ENCODE measurements at regions not wholly inside any gene's neighbourhood (a gene's known extent, or its start where the extent isn't known, plus 50 kb on each side); places are given as distances from the start of the nearest gene placed in this dataset.

DNA sequence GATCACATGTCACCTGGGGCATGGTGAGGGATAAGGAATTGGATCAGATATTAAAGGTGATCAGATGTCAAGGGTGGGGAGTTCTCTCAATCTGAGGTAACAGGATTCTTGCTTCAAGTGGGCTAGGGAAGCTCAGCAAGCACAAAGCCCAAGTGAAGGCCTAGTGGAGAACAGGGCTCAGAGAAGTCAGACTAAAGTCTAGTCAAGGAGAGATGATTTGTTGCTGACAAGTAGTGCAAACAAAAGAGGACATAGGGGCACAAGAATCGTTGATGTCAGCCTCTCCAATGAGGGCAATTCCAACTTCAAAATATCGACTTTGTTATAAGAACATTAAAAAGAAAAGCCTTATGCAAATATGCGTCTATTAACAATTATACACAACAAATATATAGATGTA lies 852.8 kb upstream of the CELF2 start:
- Histone ChIP-seq H3K27ac (ENCODE audit: low read depth, low read length) (no peak overlapping the region), H3K36me3 (ENCODE audit: control insufficient read depth in 1 of 2, insufficient read depth in 2 of 2, low read length in 2 of 2) (no peaks in the 10 kb centered on the region), H3K4me1 (ENCODE audit: control insufficient read depth in 1 of 2, insufficient read depth in 2 of 2, low read length in 2 of 2) (no peaks in the 10 kb centered on the region), H3K4me2 (ENCODE audit: low read length) (no peak overlapping the region), H3K79me2 (ENCODE audit: insufficient read depth, low read length) (no peaks in the 10 kb centered on the region), H3K9ac (ENCODE audit: low read length) (no peak overlapping the region), H3K9me2 (ENCODE audit: insufficient read depth) (no peaks in the 10 kb centered on the region), H3K4me3 (replicated peaks in 1 of 2; ENCODE audit: low read depth in 1 of 2, low read length in 2 of 2) (no peak overlapping the region), H3K27me3 (ENCODE audit: insufficient read depth, low read length) (no peaks in the 10 kb centered on the region), H2AFZ (ENCODE audit: low read depth, low read length, poor library complexity, severe bottlenecking) (no peak overlapping the region), H4K20me1 (ENCODE audit: insufficient read depth) (no peaks in the 10 kb centered on the region), H3K9me3 (ENCODE audit: control insufficient read depth in 1 of 2, insufficient read depth in 1 of 2, low read depth in 1 of 2, low read length in 2 of 2) (peaks cover 6 to 10% of the 10 kb centered on the region in 2 experiments; a peak in 2 of 4 replicates)
- ChIA-PET CTCF (no interaction called here), POLR2A (no interaction called here), RAD21 (ENCODE audit: low non-redundant PET in 1 of 2, low total read pairs in 2 of 2, uncharacterized antibody in 2 of 2, unreplicated experiment in 2 of 2) (no interaction called here)
- ATAC-seq: no peak
- TF ChIP-seq SIN3A (IDR thresholded peaks at IDR 0.05; ENCODE audit: low read depth): no peak
- TF ChIP-seq POLR2AphosphoS5 (IDR thresholded peaks at IDR 0.05; ENCODE audit: low read depth, low read length): no peak
- no peak for TF ChIP-seq ZFX (IDR thresholded peaks at IDR 0.05)
- no peak for TF ChIP-seq ZNF274 (IDR thresholded peaks at IDR 0.05; ENCODE audit: low read depth, low read length)
- TF ChIP-seq EGR1 (IDR thresholded peaks at IDR 0.05; ENCODE audit: low read depth): no peak
- TF ChIP-seq ELF1 (IDR thresholded peaks at IDR 0.05; ENCODE audit: borderline replicate concordance, low read depth): no peak
- no peak for TF ChIP-seq EZH2 (IDR thresholded peaks at IDR 0.05)
- TF ChIP-seq, protein P1, sequence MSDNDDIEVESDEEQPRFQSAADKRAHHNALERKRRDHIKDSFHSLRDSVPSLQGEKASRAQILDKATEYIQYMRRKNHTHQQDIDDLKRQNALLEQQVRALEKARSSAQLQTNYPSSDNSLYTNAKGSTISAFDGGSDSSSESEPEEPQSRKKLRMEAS (IDR thresholded peaks at IDR 0.05): no peak
- no peak for TF ChIP-seq RAD21 (IDR thresholded peaks at IDR 0.05; ENCODE audit: low read depth)
- TF ChIP-seq, protein P2, sequence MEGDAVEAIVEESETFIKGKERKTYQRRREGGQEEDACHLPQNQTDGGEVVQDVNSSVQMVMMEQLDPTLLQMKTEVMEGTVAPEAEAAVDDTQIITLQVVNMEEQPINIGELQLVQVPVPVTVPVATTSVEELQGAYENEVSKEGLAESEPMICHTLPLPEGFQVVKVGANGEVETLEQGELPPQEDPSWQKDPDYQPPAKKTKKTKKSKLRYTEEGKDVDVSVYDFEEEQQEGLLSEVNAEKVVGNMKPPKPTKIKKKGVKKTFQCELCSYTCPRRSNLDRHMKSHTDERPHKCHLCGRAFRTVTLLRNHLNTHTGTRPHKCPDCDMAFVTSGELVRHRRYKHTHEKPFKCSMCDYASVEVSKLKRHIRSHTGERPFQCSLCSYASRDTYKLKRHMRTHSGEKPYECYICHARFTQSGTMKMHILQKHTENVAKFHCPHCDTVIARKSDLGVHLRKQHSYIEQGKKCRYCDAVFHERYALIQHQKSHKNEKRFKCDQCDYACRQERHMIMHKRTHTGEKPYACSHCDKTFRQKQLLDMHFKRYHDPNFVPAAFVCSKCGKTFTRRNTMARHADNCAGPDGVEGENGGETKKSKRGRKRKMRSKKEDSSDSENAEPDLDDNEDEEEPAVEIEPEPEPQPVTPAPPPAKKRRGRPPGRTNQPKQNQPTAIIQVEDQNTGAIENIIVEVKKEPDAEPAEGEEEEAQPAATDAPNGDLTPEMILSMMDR (IDR thresholded peaks at IDR 0.05 in 2 of 3, conservative IDR thresholded peaks at IDR 0.05 in 1 of 3; ENCODE audit: borderline replicate concordance in 1 of 3, insufficient read depth in 1 of 3, low read depth in 2 of 3, low read length in 2 of 3): no peak
- TF ChIP-seq CEBPB (IDR thresholded peaks at IDR 0.05; ENCODE audit: low read depth): no peak
- TF ChIP-seq POLR2A (IDR thresholded peaks at IDR 0.05; ENCODE audit: borderline replicate concordance, extremely low read depth, insufficient read depth, insufficient read length): no peak
- TF ChIP-seq SP1 (IDR thresholded peaks at IDR 0.05; ENCODE audit: low read depth): no peak
- TF ChIP-seq CBX3 (IDR thresholded peaks at IDR 0.05; ENCODE audit: low read depth): no peak
- TF ChIP-seq, protein P3, sequence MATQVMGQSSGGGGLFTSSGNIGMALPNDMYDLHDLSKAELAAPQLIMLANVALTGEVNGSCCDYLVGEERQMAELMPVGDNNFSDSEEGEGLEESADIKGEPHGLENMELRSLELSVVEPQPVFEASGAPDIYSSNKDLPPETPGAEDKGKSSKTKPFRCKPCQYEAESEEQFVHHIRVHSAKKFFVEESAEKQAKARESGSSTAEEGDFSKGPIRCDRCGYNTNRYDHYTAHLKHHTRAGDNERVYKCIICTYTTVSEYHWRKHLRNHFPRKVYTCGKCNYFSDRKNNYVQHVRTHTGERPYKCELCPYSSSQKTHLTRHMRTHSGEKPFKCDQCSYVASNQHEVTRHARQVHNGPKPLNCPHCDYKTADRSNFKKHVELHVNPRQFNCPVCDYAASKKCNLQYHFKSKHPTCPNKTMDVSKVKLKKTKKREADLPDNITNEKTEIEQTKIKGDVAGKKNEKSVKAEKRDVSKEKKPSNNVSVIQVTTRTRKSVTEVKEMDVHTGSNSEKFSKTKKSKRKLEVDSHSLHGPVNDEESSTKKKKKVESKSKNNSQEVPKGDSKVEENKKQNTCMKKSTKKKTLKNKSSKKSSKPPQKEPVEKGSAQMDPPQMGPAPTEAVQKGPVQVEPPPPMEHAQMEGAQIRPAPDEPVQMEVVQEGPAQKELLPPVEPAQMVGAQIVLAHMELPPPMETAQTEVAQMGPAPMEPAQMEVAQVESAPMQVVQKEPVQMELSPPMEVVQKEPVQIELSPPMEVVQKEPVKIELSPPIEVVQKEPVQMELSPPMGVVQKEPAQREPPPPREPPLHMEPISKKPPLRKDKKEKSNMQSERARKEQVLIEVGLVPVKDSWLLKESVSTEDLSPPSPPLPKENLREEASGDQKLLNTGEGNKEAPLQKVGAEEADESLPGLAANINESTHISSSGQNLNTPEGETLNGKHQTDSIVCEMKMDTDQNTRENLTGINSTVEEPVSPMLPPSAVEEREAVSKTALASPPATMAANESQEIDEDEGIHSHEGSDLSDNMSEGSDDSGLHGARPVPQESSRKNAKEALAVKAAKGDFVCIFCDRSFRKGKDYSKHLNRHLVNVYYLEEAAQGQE (IDR thresholded peaks at IDR 0.05; ENCODE audit: low read depth): no peak
- no peak for TF ChIP-seq FOSL1 (IDR thresholded peaks at IDR 0.05; ENCODE audit: low read depth)
- no peak for TF ChIP-seq SRF (IDR thresholded peaks at IDR 0.05; ENCODE audit: low read depth)
- no TSS peak for BruUV-seq (replicated peaks)
- DNase-seq (ENCODE audit: low read depth, low spot score): no peak
- intact Hi-C loops (cut with micrococcal nuclease): no loop called here

All from HCT116 (cell line).